ENCODE measurements at regions not wholly inside any gene's neighbourhood (a gene's known extent, or its start where the extent isn't known, plus 50 kb on each side); places are given as distances from the start of the nearest gene placed in this dataset.

GRCh38 chr14:71296184-71296583 lies 388.9 kb downstream of the PCNX1 start:
- H3K27ac Mint-ChIP-seq = no peak overlapping the region
- no peak for DNase-seq
- Histone ChIP-seq H3K36me3 (ENCODE audit: insufficient read depth, low read length) (no peaks in the 10 kb centered on the region), H3K27me3 (ENCODE audit: control insufficient read depth in 1 of 2, insufficient read depth in 2 of 2, low read length in 2 of 2) (no peaks in the 10 kb centered on the region), H3K4me3 (ENCODE audit: low read length) (no peak overlapping the region), H3K9me3 (ENCODE audit: control insufficient read depth in 1 of 2, insufficient read depth in 1 of 2, low read length in 2 of 2) (no peaks in the 10 kb centered on the region), H3K4me1 (ENCODE audit: insufficient read depth, low read length) (no peaks in the 10 kb centered on the region), H3K27ac (ENCODE audit: low read depth in 1 of 2, low read length in 2 of 2) (no peak overlapping the region)
- ChIA-PET POLR2A (no interaction called here), CTCF (no interaction called here)
- H3K27me3 Mint-ChIP-seq = no peaks in the 10 kb centered on the region
- TF ChIP-seq, protein P1, sequence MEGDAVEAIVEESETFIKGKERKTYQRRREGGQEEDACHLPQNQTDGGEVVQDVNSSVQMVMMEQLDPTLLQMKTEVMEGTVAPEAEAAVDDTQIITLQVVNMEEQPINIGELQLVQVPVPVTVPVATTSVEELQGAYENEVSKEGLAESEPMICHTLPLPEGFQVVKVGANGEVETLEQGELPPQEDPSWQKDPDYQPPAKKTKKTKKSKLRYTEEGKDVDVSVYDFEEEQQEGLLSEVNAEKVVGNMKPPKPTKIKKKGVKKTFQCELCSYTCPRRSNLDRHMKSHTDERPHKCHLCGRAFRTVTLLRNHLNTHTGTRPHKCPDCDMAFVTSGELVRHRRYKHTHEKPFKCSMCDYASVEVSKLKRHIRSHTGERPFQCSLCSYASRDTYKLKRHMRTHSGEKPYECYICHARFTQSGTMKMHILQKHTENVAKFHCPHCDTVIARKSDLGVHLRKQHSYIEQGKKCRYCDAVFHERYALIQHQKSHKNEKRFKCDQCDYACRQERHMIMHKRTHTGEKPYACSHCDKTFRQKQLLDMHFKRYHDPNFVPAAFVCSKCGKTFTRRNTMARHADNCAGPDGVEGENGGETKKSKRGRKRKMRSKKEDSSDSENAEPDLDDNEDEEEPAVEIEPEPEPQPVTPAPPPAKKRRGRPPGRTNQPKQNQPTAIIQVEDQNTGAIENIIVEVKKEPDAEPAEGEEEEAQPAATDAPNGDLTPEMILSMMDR (IDR thresholded peaks at IDR 0.05) = no peak
- H3K9me3 Mint-ChIP-seq = no peaks in the 10 kb centered on the region
- no peaks in the 10 kb centered on the region for H3K4me1 Mint-ChIP-seq (ENCODE audit: low read depth)
- no peak overlapping the region for H3K4me3 Mint-ChIP-seq
- H3K36me3 Mint-ChIP-seq (ENCODE audit: low read depth) = no peaks in the 10 kb centered on the region
- no peak for ATAC-seq (ENCODE audit: poor library complexity)
- intact Hi-C loops (cut with DNase I, micrococcal nuclease) = no loop called here

- peaks cover 4 to 8% of the 10 kb centered on the region in 2 experiments for H3K9me3 ChIP-seq (ENCODE audit: control insufficient read depth in 1 of 2, insufficient read depth in 1 of 2, low read length in 2 of 2)
- intact Hi-C loops (cut with DNase I, micrococcal nuclease) = no loop called here
- CTCF ChIA-PET = no interaction called here
- TF ChIP-seq, protein P1 (IDR thresholded peaks at IDR 0.05) = no peak
- Mint-ChIP-seq H3K36me3 (ENCODE audit: low read depth) (peaks cover 4% of the 10 kb centered on the region), H3K4me1 (ENCODE audit: low read depth) (no peaks in the 10 kb centered on the region), H3K27ac (no peak overlapping the region), H3K9me3 (peaks cover 6% of the 10 kb centered on the region), H3K4me3 (no peak overlapping the region), H3K27me3 (no peaks in the 10 kb centered on the region)
- no peaks in the 10 kb centered on the region for H3K4me1 ChIP-seq (ENCODE audit: insufficient read depth, low read length)
- no peaks in the 10 kb centered on the region for H3K36me3 ChIP-seq (ENCODE audit: insufficient read depth, low read length)
- H3K27me3 ChIP-seq (ENCODE audit: control insufficient read depth in 1 of 2, insufficient read depth in 2 of 2, low read length in 2 of 2) = no peaks in the 10 kb centered on the region
- DNase-seq (no peak), ATAC-seq (ENCODE audit: poor library complexity) (no peak)
- no peak overlapping the region for H3K27ac ChIP-seq (ENCODE audit: low read depth in 1 of 2, low read length in 2 of 2)
- no peak overlapping the region for H3K4me3 ChIP-seq (ENCODE audit: low read length)
- POLR2A ChIA-PET = no interaction called here
Measured at GRCh38 chr14:71300566-71301330, 393.5 kb downstream of the PCNX1 start.

- Mint-ChIP-seq H3K9me3 (peaks cover 6% of the 10 kb centered on the region), H3K4me1 (ENCODE audit: low read depth) (no peaks in the 10 kb centered on the region), H3K27ac (no peak overlapping the region), H3K4me3 (no peak overlapping the region), H3K27me3 (peaks cover 2% of the 10 kb centered on the region), H3K36me3 (ENCODE audit: low read depth) (peaks cover 4% of the 10 kb centered on the region)
- Histone ChIP-seq H3K4me1 (ENCODE audit: insufficient read depth, low read length) (no peaks in the 10 kb centered on the region), H3K9me3 (ENCODE audit: control insufficient read depth in 1 of 2, insufficient read depth in 1 of 2, low read length in 2 of 2) (peaks cover 4 to 10% of the 10 kb centered on the region in 2 experiments), H3K27ac (ENCODE audit: low read depth in 1 of 2, low read length in 2 of 2) (no peak overlapping the region), H3K27me3 (ENCODE audit: control insufficient read depth in 1 of 2, insufficient read depth in 2 of 2, low read length in 2 of 2) (no peaks in the 10 kb centered on the region), H3K36me3 (ENCODE audit: insufficient read depth, low read length) (no peaks in the 10 kb centered on the region), H3K4me3 (ENCODE audit: low read length) (no peak overlapping the region)
- TF ChIP-seq, protein P1 (IDR thresholded peaks at IDR 0.05) = no peak
- DNase-seq (no peak), ATAC-seq (ENCODE audit: poor library complexity) (no peak)
- intact Hi-C loops (cut with DNase I, micrococcal nuclease) = no loop called here
- ChIA-PET CTCF (no interaction called here), POLR2A (no interaction called here)
Measured at GRCh38 chr14:71301611-71302010, 394.4 kb downstream of the PCNX1 start.
